C4-2B (cell line): ENCODE measurements at regions not wholly inside any gene's neighbourhood (a gene's known extent, or its start where the extent isn't known, plus 50 kb on each side); places are given as distances from the start of the nearest gene placed in this dataset.

ENCODE experiments used
- ZFX ChIP-seq: fragments of 450-650 bp; IDR thresholded peaks from 2 replicates; pipeline ENCODE4 v1.6.1; 2017
- TF ChIP-seq, protein P1 (sequence below): fragments of 450-650 bp; conservative IDR thresholded peaks from 2 replicates; pipeline ENCODE4 v1.5.1; 2017; ENCODE audit warnings: mild to moderate bottlenecking

DNA sequence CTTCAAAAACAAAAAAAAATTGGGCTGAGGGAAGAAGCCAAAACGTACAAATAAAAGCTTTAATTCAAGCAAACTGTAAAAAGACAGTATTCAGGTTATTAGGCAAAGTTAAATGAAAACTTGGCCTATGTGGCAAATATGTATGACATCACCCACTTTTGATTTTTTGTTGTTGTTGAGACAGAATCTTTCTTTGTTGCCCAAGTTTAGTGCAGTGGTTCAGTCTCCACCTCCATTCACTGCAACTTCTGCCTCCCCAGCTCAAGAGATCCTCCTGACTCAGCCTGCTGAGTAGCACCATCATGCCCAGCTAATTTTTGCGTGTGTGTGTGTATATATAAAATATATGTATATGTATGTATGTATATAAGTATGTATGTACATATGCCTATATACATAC lies 440.4 kb upstream of the NRXN1 start:
- TF ChIP-seq, protein P1, sequence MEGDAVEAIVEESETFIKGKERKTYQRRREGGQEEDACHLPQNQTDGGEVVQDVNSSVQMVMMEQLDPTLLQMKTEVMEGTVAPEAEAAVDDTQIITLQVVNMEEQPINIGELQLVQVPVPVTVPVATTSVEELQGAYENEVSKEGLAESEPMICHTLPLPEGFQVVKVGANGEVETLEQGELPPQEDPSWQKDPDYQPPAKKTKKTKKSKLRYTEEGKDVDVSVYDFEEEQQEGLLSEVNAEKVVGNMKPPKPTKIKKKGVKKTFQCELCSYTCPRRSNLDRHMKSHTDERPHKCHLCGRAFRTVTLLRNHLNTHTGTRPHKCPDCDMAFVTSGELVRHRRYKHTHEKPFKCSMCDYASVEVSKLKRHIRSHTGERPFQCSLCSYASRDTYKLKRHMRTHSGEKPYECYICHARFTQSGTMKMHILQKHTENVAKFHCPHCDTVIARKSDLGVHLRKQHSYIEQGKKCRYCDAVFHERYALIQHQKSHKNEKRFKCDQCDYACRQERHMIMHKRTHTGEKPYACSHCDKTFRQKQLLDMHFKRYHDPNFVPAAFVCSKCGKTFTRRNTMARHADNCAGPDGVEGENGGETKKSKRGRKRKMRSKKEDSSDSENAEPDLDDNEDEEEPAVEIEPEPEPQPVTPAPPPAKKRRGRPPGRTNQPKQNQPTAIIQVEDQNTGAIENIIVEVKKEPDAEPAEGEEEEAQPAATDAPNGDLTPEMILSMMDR, result no peak
- TF ChIP-seq ZFX, result no peak
